IPS-NIHi7 (cell line): ENCODE measurements at regions not wholly inside any gene's neighbourhood (a gene's known extent, or its start where the extent isn't known, plus 50 kb on each side); places are given as distances from the start of the nearest gene placed in this dataset.

Experiments
- DNase-seq: peaks from one replicate; pipeline ENCODE4 v3.0.0; 2012; ENCODE audit warnings: mixed read lengths; ENCODE audit errors: extremely low spot score

GRCh38 chr5:159536166-159536565 lies 205.9 kb upstream of the IL12B start:
- no peak for DNase-seq

- DNase-seq: no peak
These were observed 206.4 kb upstream of the IL12B start for GRCh38 chr5:159536646-159537045.

GRCh38 chr5:159539678-159540077 lies 209.4 kb upstream of the IL12B start:
- DNase-seq: no peak

- DNase-seq: no peak
These were observed 213.0 kb upstream of the IL12B start for GRCh38 chr5:159543326-159543725.

GRCh38 chr5:159545156-159545555 lies 214.9 kb upstream of the IL12B start:
- DNase-seq: no peak

GRCh38 chr5:159547466-159548195 lies 217.3 kb upstream of the IL12B start:
- no peak for DNase-seq

- no peak for DNase-seq
These were observed 218.2 kb upstream of the IL12B start for GRCh38 chr5:159548517-159548916.

- no peak for DNase-seq
These were observed 218.8 kb upstream of the IL12B start for GRCh38 chr5:159549046-159549445.

- DNase-seq: no peak
These were observed 220.7 kb upstream of the IL12B start for GRCh38 chr5:159550951-159551350.

GRCh38 chr5:159552751-159553150 lies 222.5 kb upstream of the IL12B start:
- DNase-seq: no peak

GRCh38 chr5:159553792-159554191 lies 223.5 kb upstream of the IL12B start:
- DNase-seq: no peak

- DNase-seq: no peak
These were observed 224.8 kb upstream of the IL12B start for GRCh38 chr5:159555084-159555483.

- no peak for DNase-seq
These were observed 229.1 kb upstream of the IL12B start for GRCh38 chr5:159559337-159559736.

- DNase-seq: no peak
These were observed 229.8 kb upstream of the IL12B start for GRCh38 chr5:159560088-159560487.

GRCh38 chr5:159564031-159564430 lies 233.7 kb upstream of the IL12B start:
- no peak for DNase-seq

- DNase-seq: no peak
These were observed 236.5 kb upstream of the IL12B start for GRCh38 chr5:159566832-159567231.

GRCh38 chr5:159567461-159567860 lies 237.2 kb upstream of the IL12B start:
- DNase-seq: no peak

GRCh38 chr5:159571501-159572244 lies 241.4 kb upstream of the IL12B start:
- peak; percentile 22 for DNase-seq

- DNase-seq: no peak
These were observed 246.6 kb upstream of the IL12B start for GRCh38 chr5:159576902-159577301.

- no peak for DNase-seq
These were observed 251.4 kb upstream of the IL12B start for GRCh38 chr5:159581502-159582249.

- no peak for DNase-seq
These were observed 252.7 kb upstream of the IL12B start for GRCh38 chr5:159582756-159583541.

- DNase-seq: no peak
These were observed 256.6 kb upstream of the IL12B start for GRCh38 chr5:159586921-159587320.
